Kidney (tissue), 13 donors: ENCODE measurements at regions not wholly inside any gene's neighbourhood (a gene's known extent, or its start where the extent isn't known, plus 50 kb on each side); places are given as distances from the start of the nearest gene placed in this dataset.

Source experiments
- DNase-seq, 5 donors: peaks; one replicate each; pipeline ENCODE4 v3.0.0-alpha.2; 2013 to 2020
- FAIRE-seq: peaks from 2 replicates; lab custom pipeline; 2012; peaks lifted over from hg19 to GRCh38; lab: Jason Lieb, UNC
- H3K27ac ChIP-seq, 2 donors: one replicate each; pipeline ENCODE4 v1.7.0; 2013; ENCODE audit warnings: low read depth in 2 of 2, low read length in 2 of 2, inconsistent platforms in 1 of 2
- H3K27me3 ChIP-seq: one replicate; pipeline ENCODE4 v1.7.1; 2013; ENCODE audit warnings: low read length, inconsistent platforms; ENCODE audit not compliant: control insufficient read depth, insufficient read depth
- H3K36me3 ChIP-seq, 3 donors: one replicate each; pipeline versions ENCODE4 v1.7.0 to v1.7.1; 2013; ENCODE audit warnings: low read length in 3 of 3, control low read depth in 1 of 3, inconsistent platforms in 1 of 3; ENCODE audit not compliant: insufficient read depth in 3 of 3, control insufficient read depth in 2 of 3
- H3K4me1 ChIP-seq, 3 donors: one replicate each; pipeline versions ENCODE4 v1.7.0 to v1.7.1; 2013; ENCODE audit warnings: low read length in 3 of 3, inconsistent platforms in 1 of 3, low read depth in 1 of 3; ENCODE audit not compliant: control insufficient read depth in 2 of 3, insufficient read depth in 2 of 3
- H3K4me3 ChIP-seq, 3 donors: one replicate each; pipeline versions ENCODE4 v1.7.0 to v1.8.1; 2013; ENCODE audit warnings: low read length in 3 of 3, control low read depth in 1 of 3, inconsistent platforms in 1 of 3
- H3K9ac ChIP-seq, 3 donors: one replicate each; pipeline versions ENCODE4 v1.7.0 to v1.7.1; 2013; ENCODE audit warnings: low read length in 3 of 3, control low read depth in 1 of 3, inconsistent platforms in 1 of 3
- H3K9me3 ChIP-seq, 3 donors: one replicate each; pipeline versions ENCODE4 v1.7.0 to v1.7.1; 2013; ENCODE audit warnings: low read length in 3 of 3, control low read depth in 1 of 3, inconsistent platforms in 1 of 3; ENCODE audit not compliant: control insufficient read depth in 2 of 3, insufficient read depth in 1 of 3
- CTCF ChIP-seq: IDR thresholded peaks from 3 replicates; pipeline ENCODE4 v1.5.1; 2012; ENCODE audit warnings: mild to moderate bottlenecking, moderate library complexity, borderline replicate concordance; ENCODE audit not compliant: insufficient read depth; ENCODE audit errors: extremely low read depth
- intact Hi-C: fragments of 100-400 bp; cut with DNase I; formaldehyde crosslinking; loops from one replicate; pipeline ENCODE4 v1.11.1; 2022
- donor health status: control.
- donor health status: control.
- donor health status: control.
- donor health status: control.
- donor health status: control.
- donor health status: DM: yes; HTN: yes; CAD: no.
- donor health status: Normal renal cell carcinoma (clear cell type).

- intact Hi-C loops: no loop called here
- no peak for FAIRE-seq
These were observed 65.8 kb upstream of the ANTXRL start for GRCh38 chr10:46220872-46221538.

GRCh38 chr10:46222364-46222935 is 64.3 kb upstream of the ANTXRL start:
- no peaks in the 10 kb centered on the region for H3K27me3 ChIP-seq
- no peak for TF ChIP-seq CTCF
- H3K9me3 ChIP-seq: no peaks in the 10 kb centered on the region
- H3K9ac ChIP-seq: no peak overlapping the region
- intact Hi-C loops: no loop called here
- no peaks in the 10 kb centered on the region for H3K36me3 ChIP-seq
- H3K27ac ChIP-seq: no peak overlapping the region
- no peak overlapping the region for H3K4me3 ChIP-seq
- no peaks in the 10 kb centered on the region for H3K4me1 ChIP-seq
- no peak for DNase-seq
- FAIRE-seq: no peak

More at GRCh38 chr10:46220872-46221538, 65.8 kb upstream of the ANTXRL start:
- H3K4me3 ChIP-seq: no peak overlapping the region
- TF ChIP-seq CTCF: no peak
- H3K4me1 ChIP-seq: no peaks in the 10 kb centered on the region
- no peaks in the 10 kb centered on the region for H3K9me3 ChIP-seq
- no peaks in the 10 kb centered on the region for H3K36me3 ChIP-seq
- no peak overlapping the region for H3K27ac ChIP-seq
- no peak overlapping the region for H3K9ac ChIP-seq
- peak in 2 of 5 donors; percentile 27 to 53 for DNase-seq
- no peaks in the 10 kb centered on the region for H3K27me3 ChIP-seq

DNA sequence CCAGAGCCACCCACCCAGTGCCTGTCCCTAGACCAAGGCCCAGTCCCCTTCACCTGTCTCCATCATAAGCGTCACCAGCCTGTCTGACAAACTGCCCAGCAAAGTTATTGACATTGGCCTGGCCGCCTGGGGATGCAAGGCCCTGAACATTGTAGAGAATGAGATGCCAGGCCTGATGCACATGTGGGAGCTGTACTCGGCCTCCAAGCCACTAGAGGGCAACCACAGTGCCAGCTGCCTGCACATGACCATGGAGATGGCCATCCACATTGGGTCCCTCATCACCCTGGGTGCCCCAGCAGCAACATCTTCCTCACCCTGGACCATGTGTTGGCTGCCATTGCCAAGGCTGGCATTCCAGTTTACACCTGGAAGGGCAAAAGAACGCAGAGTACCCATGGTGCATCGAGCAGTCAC is 63.7 kb upstream of the ANTXRL start:
- H3K9ac ChIP-seq: no peak overlapping the region
- DNase-seq (no peak), FAIRE-seq (no peak)
- H3K4me1 ChIP-seq: no peaks in the 10 kb centered on the region
- intact Hi-C loops: no loop called here
- no peak overlapping the region for H3K4me3 ChIP-seq
- H3K36me3 ChIP-seq: no peaks in the 10 kb centered on the region
- no peak overlapping the region for H3K27ac ChIP-seq
- TF ChIP-seq CTCF: no peak
- no peaks in the 10 kb centered on the region for H3K27me3 ChIP-seq
- no peaks in the 10 kb centered on the region for H3K9me3 ChIP-seq
